Gastroesophageal sphincter (tissue), 3 donors: ENCODE measurements at regions not wholly inside any gene's neighbourhood (a gene's known extent, or its start where the extent isn't known, plus 50 kb on each side); places are given as distances from the start of the nearest gene placed in this dataset.

ENCODE experiments used
- CTCF ChIP-seq, 4 experiments: fragments of 200-600 bp in 2 of 4; fragments of 450-650 bp in 2 of 4; sonication (generic) in 1 of 4; IDR thresholded peaks; one replicate each; pipeline ENCODE4 v1.5.1; 2017 to 2019; ENCODE audit warnings: antibody characterized with exemption in 4 of 4, mild to moderate bottlenecking in 2 of 4, moderate library complexity in 2 of 4
- EP300 ChIP-seq: sonication (generic); formaldehyde crosslinking; IDR thresholded peaks from one replicate; pipeline ENCODE4 v1.6.1; 2017; ENCODE audit warnings: antibody characterized with exemption, mild to moderate bottlenecking
- POLR2A ChIP-seq, 2 donors: fragments of 450-650 bp; IDR thresholded peaks; one replicate each; pipeline ENCODE4 v1.6.1; 2017; ENCODE audit warnings: antibody characterized with exemption in 2 of 2, mild to moderate bottlenecking in 2 of 2, moderate library complexity in 1 of 2
- POLR2AphosphoS5 ChIP-seq: sonication (generic); formaldehyde crosslinking; IDR thresholded peaks from one replicate; pipeline ENCODE4 v1.6.1; 2017; ENCODE audit warnings: antibody characterized with exemption

GRCh38 chr3:102177075-102177755 is 257.6 kb upstream of the ZPLD1 start:
- TF ChIP-seq POLR2AphosphoS5 (no peak), CTCF (IDR thresholded peaks at IDR 0.05) (no peak), POLR2A (IDR thresholded peaks at IDR 0.05) (no peak), EP300 (no peak)
